ENCODE measurements at regions not wholly inside any gene's neighbourhood (a gene's known extent, or its start where the extent isn't known, plus 50 kb on each side); places are given as distances from the start of the nearest gene placed in this dataset.

DNA sequence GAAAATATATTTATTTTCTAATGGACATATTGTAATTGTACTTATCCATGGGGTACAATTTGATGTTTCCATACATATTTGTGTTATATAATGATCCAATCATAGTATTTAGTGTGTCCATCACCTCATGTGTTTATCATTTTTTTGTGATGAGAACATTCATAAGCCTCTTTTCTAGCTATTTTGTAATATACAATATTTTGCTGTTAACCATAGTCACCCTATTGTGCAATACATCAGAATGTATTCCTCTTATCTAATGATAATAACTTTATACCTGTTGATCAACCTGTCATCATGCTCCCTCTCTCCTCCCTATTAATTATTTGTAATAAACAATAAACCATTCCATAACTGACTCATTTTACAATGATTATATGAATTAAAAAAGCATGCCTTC is 93.2 kb downstream of the ISL1 start:
- no peak for TF ChIP-seq EZH2phosphoT487 (IDR thresholded peaks at IDR 0.05)
- TF ChIP-seq, protein P1, sequence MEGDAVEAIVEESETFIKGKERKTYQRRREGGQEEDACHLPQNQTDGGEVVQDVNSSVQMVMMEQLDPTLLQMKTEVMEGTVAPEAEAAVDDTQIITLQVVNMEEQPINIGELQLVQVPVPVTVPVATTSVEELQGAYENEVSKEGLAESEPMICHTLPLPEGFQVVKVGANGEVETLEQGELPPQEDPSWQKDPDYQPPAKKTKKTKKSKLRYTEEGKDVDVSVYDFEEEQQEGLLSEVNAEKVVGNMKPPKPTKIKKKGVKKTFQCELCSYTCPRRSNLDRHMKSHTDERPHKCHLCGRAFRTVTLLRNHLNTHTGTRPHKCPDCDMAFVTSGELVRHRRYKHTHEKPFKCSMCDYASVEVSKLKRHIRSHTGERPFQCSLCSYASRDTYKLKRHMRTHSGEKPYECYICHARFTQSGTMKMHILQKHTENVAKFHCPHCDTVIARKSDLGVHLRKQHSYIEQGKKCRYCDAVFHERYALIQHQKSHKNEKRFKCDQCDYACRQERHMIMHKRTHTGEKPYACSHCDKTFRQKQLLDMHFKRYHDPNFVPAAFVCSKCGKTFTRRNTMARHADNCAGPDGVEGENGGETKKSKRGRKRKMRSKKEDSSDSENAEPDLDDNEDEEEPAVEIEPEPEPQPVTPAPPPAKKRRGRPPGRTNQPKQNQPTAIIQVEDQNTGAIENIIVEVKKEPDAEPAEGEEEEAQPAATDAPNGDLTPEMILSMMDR (IDR thresholded peaks at IDR 0.05) = no peak
